Naive B cell (primary cell): ENCODE measurements at regions not wholly inside any gene's neighbourhood (a gene's known extent, or its start where the extent isn't known, plus 50 kb on each side); places are given as distances from the start of the nearest gene placed in this dataset.

Source experiments
- ATAC-seq, 2 donors: fragments of 150-1000 bp; cut with Tn5 transposase; 2 replicates each; pipeline ENCODE4 v1.10.0; 2021; ENCODE audit warnings: low read depth in 2 of 2, mild to moderate bottlenecking in 2 of 2, moderate library complexity in 2 of 2
- DNase-seq: peaks from one replicate; pipeline ENCODE4 v3.0.0; 2022
- H3K27ac Mint-ChIP-seq, 6 donors: one replicate each; pipeline ENCODE4 v1.8.0; 2020 to 2022; ENCODE audit warnings: mild to moderate bottlenecking in 6 of 6, mixed read lengths in 6 of 6, moderate library complexity in 5 of 6, inconsistent platforms in 2 of 6
- H3K27me3 Mint-ChIP-seq, 3 donors: one replicate each; pipeline ENCODE4 v1.8.0; 2021 to 2022; ENCODE audit warnings: mixed read lengths in 3 of 3, mild to moderate bottlenecking in 1 of 3
- H3K36me3 Mint-ChIP-seq, 2 donors: one replicate each; pipeline ENCODE4 v1.8.0; 2020 to 2022; ENCODE audit warnings: mixed read lengths in 2 of 2, inconsistent platforms in 1 of 2, mild to moderate bottlenecking in 1 of 2
- H3K4me1 Mint-ChIP-seq, 3 donors: one replicate each; pipeline ENCODE4 v1.8.0; 2020 to 2022; ENCODE audit warnings: mixed read lengths in 3 of 3, inconsistent platforms in 1 of 3, mild to moderate bottlenecking in 1 of 3, moderate library complexity in 1 of 3
- H3K4me3 Mint-ChIP-seq, 8 donors: one replicate each; pipeline ENCODE4 v1.8.0; 2020 to 2022; ENCODE audit warnings: mild to moderate bottlenecking in 8 of 8, mixed read lengths in 8 of 8, moderate library complexity in 8 of 8, inconsistent platforms in 2 of 8
- H3K9me3 Mint-ChIP-seq, 7 donors: one replicate each; pipeline ENCODE4 v1.8.0; 2020 to 2022; ENCODE audit warnings: mixed read lengths in 7 of 7, mild to moderate bottlenecking in 5 of 7, inconsistent platforms in 2 of 7, moderate library complexity in 1 of 7

GRCh38 chr11:11770296-11770695, 71.5 kb upstream of the USP47 start:
- peaks cover 48 to 54% (median 51%) of the 10 kb centered on the region in 3 donors for H3K27me3 Mint-ChIP-seq
- H3K27ac Mint-ChIP-seq = no peak overlapping the region

GRCh38 chr11:11769782-11770181, 72.0 kb upstream of the USP47 start:
- ATAC-seq (no peak), DNase-seq (no peak)
- H3K27ac Mint-ChIP-seq = no peak overlapping the region
- H3K4me3 Mint-ChIP-seq = no peak overlapping the region
- peaks cover 43 to 49% (median 47%) of the 10 kb centered on the region in 3 donors for H3K27me3 Mint-ChIP-seq
- no peaks in the 10 kb centered on the region for H3K36me3 Mint-ChIP-seq
- no peaks in the 10 kb centered on the region for H3K4me1 Mint-ChIP-seq
- H3K9me3 Mint-ChIP-seq = no peaks in the 10 kb centered on the region

More at GRCh38 chr11:11770296-11770695, 71.5 kb upstream of the USP47 start:
- DNase-seq = no peak
- no peak overlapping the region for H3K4me3 Mint-ChIP-seq
- H3K9me3 Mint-ChIP-seq = no peaks in the 10 kb centered on the region
- H3K4me1 Mint-ChIP-seq = no peaks in the 10 kb centered on the region
- ATAC-seq = no peak
- H3K36me3 Mint-ChIP-seq = no peaks in the 10 kb centered on the region

GRCh38 chr11:11769362-11769761, 72.4 kb upstream of the USP47 start:
- H3K27ac Mint-ChIP-seq = no peak overlapping the region
- H3K4me3 Mint-ChIP-seq = no peak overlapping the region
- H3K9me3 Mint-ChIP-seq = no peaks in the 10 kb centered on the region
- DNase-seq (no peak), ATAC-seq (no peak)
- no peaks in the 10 kb centered on the region for H3K36me3 Mint-ChIP-seq
- H3K27me3 Mint-ChIP-seq = peaks cover 39 to 45% (median 44%) of the 10 kb centered on the region in 3 donors
- no peaks in the 10 kb centered on the region for H3K4me1 Mint-ChIP-seq

GRCh38 chr11:11764423-11764803, 77.4 kb upstream of the USP47 start:
- ATAC-seq = no peak
- Mint-ChIP-seq H3K27ac (no peak overlapping the region), H3K9me3 (no peaks in the 10 kb centered on the region), H3K4me3 (no peak overlapping the region), H3K27me3 (peaks cover 33 to 54% (median 53%) of the 10 kb centered on the region in 3 donors), H3K36me3 (no peaks in the 10 kb centered on the region), H3K4me1 (no peaks in the 10 kb centered on the region)
- no peak for DNase-seq

- H3K4me1 Mint-ChIP-seq = no peaks in the 10 kb centered on the region
- no peak for DNase-seq
- H3K27me3 Mint-ChIP-seq = peaks cover 31 to 55% (median 48%) of the 10 kb centered on the region in 3 donors
- no peak for ATAC-seq
- H3K36me3 Mint-ChIP-seq = no peaks in the 10 kb centered on the region
- H3K27ac Mint-ChIP-seq = no peak overlapping the region
- peaks cover 0 to under 1% (median 0%) of the 10 kb centered on the region in 7 donors for H3K9me3 Mint-ChIP-seq
- H3K4me3 Mint-ChIP-seq = no peak overlapping the region
Measured at GRCh38 chr11:11763796-11764422, 77.9 kb upstream of the USP47 start.

- H3K27me3 Mint-ChIP-seq = peaks cover 34 to 50% (median 43%) of the 10 kb centered on the region in 3 donors
Measured at GRCh38 chr11:11760838-11761237, 80.9 kb upstream of the USP47 start.

GRCh38 chr11:11758603-11759196, 83.1 kb upstream of the USP47 start:
- Mint-ChIP-seq H3K27me3 (peaks cover 45 to 61% (median 54%) of the 10 kb centered on the region in 3 donors), H3K4me1 (no peaks in the 10 kb centered on the region), H3K27ac (no peak overlapping the region), H3K4me3 (no peak overlapping the region), H3K36me3 (no peaks in the 10 kb centered on the region), H3K9me3 (peaks cover 0 to 1% (median 0%) of the 10 kb centered on the region in 7 donors)
- no peak for ATAC-seq
- no peak for DNase-seq

More at GRCh38 chr11:11760838-11761237, 80.9 kb upstream of the USP47 start:
- Mint-ChIP-seq H3K9me3 (peaks cover 0 to 1% (median 0%) of the 10 kb centered on the region in 7 donors), H3K4me1 (no peaks in the 10 kb centered on the region), H3K36me3 (no peaks in the 10 kb centered on the region), H3K4me3 (no peak overlapping the region), H3K27ac (no peak overlapping the region)
- ATAC-seq (no peak), DNase-seq (no peak)

GRCh38 chr11:11757909-11758308, 83.9 kb upstream of the USP47 start:
- no peak overlapping the region for H3K4me3 Mint-ChIP-seq
- no peaks in the 10 kb centered on the region for H3K4me1 Mint-ChIP-seq
- DNase-seq (no peak), ATAC-seq (no peak)
- no peaks in the 10 kb centered on the region for H3K36me3 Mint-ChIP-seq
- H3K9me3 Mint-ChIP-seq = peaks cover 0 to 1% (median 0%) of the 10 kb centered on the region in 7 donors
- no peak overlapping the region for H3K27ac Mint-ChIP-seq
- peaks cover 50 to 63% (median 56%) of the 10 kb centered on the region in 3 donors for H3K27me3 Mint-ChIP-seq

GRCh38 chr11:11756718-11757117, 85.1 kb upstream of the USP47 start:
- ATAC-seq (no peak), DNase-seq (no peak)
- no peak overlapping the region for H3K4me3 Mint-ChIP-seq
- no peaks in the 10 kb centered on the region for H3K36me3 Mint-ChIP-seq
- H3K9me3 Mint-ChIP-seq = peaks cover 0 to 1% (median 0%) of the 10 kb centered on the region in 7 donors
- H3K27ac Mint-ChIP-seq = no peak overlapping the region
- H3K27me3 Mint-ChIP-seq = peaks cover 42 to 52% (median 44%) of the 10 kb centered on the region in 3 donors
- H3K4me1 Mint-ChIP-seq = no peaks in the 10 kb centered on the region

GRCh38 chr11:11755871-11756270, 85.9 kb upstream of the USP47 start:
- Mint-ChIP-seq H3K36me3 (no peaks in the 10 kb centered on the region), H3K9me3 (peaks cover 0 to 1% (median 0%) of the 10 kb centered on the region in 7 donors), H3K4me3 (no peak overlapping the region), H3K27me3 (peaks cover 35 to 45% (median 43%) of the 10 kb centered on the region in 3 donors), H3K27ac (no peak overlapping the region), H3K4me1 (no peaks in the 10 kb centered on the region)
- DNase-seq = no peak
- no peak for ATAC-seq

GRCh38 chr11:11752679-11753078, 89.1 kb upstream of the USP47 start:
- ATAC-seq (no peak), DNase-seq (no peak)
- H3K27me3 Mint-ChIP-seq = peaks cover 29 to 32% (median 29%) of the 10 kb centered on the region in 3 donors
- H3K4me1 Mint-ChIP-seq = no peaks in the 10 kb centered on the region
- no peak overlapping the region for H3K4me3 Mint-ChIP-seq
- H3K27ac Mint-ChIP-seq = no peak overlapping the region
- no peaks in the 10 kb centered on the region for H3K36me3 Mint-ChIP-seq
- no peaks in the 10 kb centered on the region for H3K9me3 Mint-ChIP-seq

- no peak for DNase-seq
- Mint-ChIP-seq H3K36me3 (no peaks in the 10 kb centered on the region), H3K27me3 (peaks cover 23 to 43% (median 37%) of the 10 kb centered on the region in 3 donors), H3K4me1 (no peaks in the 10 kb centered on the region), H3K4me3 (no peak overlapping the region), H3K9me3 (peaks cover 0 to 4% (median 0%) of the 10 kb centered on the region in 7 donors), H3K27ac (no peak overlapping the region)
- no peak for ATAC-seq
Measured at GRCh38 chr11:11750017-11750878, 91.5 kb upstream of the USP47 start.

- ATAC-seq (no peak), DNase-seq (no peak)
- Mint-ChIP-seq H3K4me3 (no peak overlapping the region), H3K4me1 (no peaks in the 10 kb centered on the region), H3K27me3 (peaks cover 18 to 37% (median 28%) of the 10 kb centered on the region in 3 donors), H3K27ac (no peak overlapping the region), H3K36me3 (no peaks in the 10 kb centered on the region), H3K9me3 (peaks cover 0 to 4% (median 0%) of the 10 kb centered on the region in 7 donors)
Measured at GRCh38 chr11:11748706-11749365, 92.9 kb upstream of the USP47 start.
